ENCODE measurements at regions not wholly inside any gene's neighbourhood (a gene's known extent, or its start where the extent isn't known, plus 50 kb on each side); places are given as distances from the start of the nearest gene placed in this dataset.

DNA sequence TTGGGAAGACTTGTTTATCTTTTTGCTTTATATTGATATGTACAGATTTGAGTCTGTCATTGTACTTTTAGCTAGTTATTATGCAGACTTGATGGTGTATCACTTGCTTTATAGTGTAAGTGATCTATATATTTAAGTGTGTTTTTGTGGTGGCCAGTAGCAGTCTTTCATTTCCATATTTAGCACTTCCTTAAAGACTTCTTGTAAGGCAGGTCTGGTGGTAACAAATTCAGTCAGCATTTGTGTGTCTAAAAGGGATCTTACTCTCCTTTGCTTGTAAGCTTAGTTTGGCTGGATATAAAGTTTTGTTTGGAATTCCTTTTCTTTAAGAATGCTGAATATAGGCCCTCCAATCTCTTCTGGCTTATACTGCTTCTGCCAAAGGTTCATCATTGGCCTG is 322.5 kb upstream of the EPHA6 start:
- no peak overlapping the region for H3K4me3 ChIP-seq (ENCODE audit: low read depth, low read length)
- POLR2A ChIA-PET, result interaction anchor here (0.6 kb wide), 1 partner anchor 1589 kb away, joined by 3 read pairs; no protein-coding TSS in a partner anchor
- TF ChIP-seq, protein P1, sequence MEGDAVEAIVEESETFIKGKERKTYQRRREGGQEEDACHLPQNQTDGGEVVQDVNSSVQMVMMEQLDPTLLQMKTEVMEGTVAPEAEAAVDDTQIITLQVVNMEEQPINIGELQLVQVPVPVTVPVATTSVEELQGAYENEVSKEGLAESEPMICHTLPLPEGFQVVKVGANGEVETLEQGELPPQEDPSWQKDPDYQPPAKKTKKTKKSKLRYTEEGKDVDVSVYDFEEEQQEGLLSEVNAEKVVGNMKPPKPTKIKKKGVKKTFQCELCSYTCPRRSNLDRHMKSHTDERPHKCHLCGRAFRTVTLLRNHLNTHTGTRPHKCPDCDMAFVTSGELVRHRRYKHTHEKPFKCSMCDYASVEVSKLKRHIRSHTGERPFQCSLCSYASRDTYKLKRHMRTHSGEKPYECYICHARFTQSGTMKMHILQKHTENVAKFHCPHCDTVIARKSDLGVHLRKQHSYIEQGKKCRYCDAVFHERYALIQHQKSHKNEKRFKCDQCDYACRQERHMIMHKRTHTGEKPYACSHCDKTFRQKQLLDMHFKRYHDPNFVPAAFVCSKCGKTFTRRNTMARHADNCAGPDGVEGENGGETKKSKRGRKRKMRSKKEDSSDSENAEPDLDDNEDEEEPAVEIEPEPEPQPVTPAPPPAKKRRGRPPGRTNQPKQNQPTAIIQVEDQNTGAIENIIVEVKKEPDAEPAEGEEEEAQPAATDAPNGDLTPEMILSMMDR (IDR thresholded peaks at IDR 0.05; ENCODE audit: insufficient read depth, low read length, missing control alignments), result no peak
- DNase-seq (ENCODE audit: low read depth, low spot score), result no peak
- CTCF ChIA-PET, result no interaction called here

DNA sequence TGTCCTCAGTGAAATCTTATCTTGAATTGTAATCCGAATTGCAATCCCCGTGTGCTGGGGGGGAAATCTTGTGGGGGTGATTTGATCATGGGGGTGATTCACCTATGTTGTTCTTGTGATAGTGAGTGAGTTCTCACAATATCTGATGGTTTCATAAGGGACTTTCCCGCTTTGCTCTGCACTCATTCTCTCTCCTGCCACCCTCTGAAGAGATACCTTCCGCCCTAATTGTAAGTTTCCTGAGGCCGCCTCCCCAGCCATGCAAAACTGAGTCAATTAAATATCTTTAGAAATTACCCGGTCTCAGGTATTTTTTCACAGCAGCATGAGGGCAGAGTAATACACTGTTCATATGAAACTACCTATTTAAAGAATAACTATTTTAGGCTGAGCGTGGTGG is 304.1 kb upstream of the EPHA6 start:
- no peak overlapping the region for H3K4me3 ChIP-seq (ENCODE audit: low read depth, low read length)
- DNase-seq (ENCODE audit: low read depth, low spot score), result no peak
- POLR2A ChIA-PET, result no interaction called here
- TF ChIP-seq, protein P1 (IDR thresholded peaks at IDR 0.05; ENCODE audit: insufficient read depth, low read length, missing control alignments), result no peak
- CTCF ChIA-PET, result no interaction called here

DNA sequence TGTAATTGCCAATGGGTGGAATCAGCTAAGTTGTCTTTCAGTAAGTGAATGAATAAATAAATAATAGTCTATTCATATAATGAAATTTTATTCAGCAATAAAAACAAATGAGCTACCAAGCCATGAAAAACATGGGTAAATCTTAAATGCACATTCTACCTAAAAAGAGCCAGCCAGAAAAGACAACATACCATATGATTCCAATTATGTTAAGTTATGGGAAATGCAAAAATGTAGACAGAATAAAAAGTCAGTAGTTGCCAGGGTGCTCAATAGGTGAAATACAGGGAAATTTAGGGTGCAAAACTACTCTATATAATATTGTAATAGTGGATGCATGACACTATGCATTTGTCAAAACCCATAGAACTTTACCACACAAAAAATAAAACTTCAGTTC is 277.2 kb upstream of the EPHA6 start:
- H3K4me3 ChIP-seq (ENCODE audit: low read depth, low read length), result no peak overlapping the region
- DNase-seq (ENCODE audit: low read depth, low spot score), result no peak
- ChIA-PET CTCF (no interaction called here), POLR2A (no interaction called here)
- TF ChIP-seq, protein P1 (IDR thresholded peaks at IDR 0.05; ENCODE audit: insufficient read depth, low read length, missing control alignments), result no peak

DNA sequence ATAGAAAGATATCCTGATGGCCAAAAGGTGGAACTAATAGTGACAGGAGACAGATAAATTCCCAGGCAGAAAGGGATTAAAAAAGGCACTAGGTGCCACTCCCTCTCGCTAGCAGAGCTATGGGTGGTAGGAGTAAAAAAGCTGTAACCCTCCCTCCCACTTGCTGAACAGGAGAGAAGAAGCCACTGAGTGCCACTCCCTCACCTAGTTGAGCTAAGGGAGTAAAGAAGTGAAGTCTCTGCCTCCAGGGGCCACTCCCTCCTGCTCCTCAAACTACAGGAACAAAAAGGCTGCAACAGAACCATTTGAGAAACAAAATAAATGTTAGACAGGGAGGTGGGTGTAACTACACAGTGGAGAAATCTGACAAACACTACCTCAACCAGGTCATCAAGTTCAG is 276.2 kb upstream of the EPHA6 start:
- ChIA-PET POLR2A (no interaction called here), CTCF (no interaction called here)
- TF ChIP-seq, protein P1 (IDR thresholded peaks at IDR 0.05; ENCODE audit: insufficient read depth, low read length, missing control alignments), result no peak
- DNase-seq (ENCODE audit: low read depth, low spot score), result no peak
- no peak overlapping the region for H3K4me3 ChIP-seq (ENCODE audit: low read depth, low read length)

DNA sequence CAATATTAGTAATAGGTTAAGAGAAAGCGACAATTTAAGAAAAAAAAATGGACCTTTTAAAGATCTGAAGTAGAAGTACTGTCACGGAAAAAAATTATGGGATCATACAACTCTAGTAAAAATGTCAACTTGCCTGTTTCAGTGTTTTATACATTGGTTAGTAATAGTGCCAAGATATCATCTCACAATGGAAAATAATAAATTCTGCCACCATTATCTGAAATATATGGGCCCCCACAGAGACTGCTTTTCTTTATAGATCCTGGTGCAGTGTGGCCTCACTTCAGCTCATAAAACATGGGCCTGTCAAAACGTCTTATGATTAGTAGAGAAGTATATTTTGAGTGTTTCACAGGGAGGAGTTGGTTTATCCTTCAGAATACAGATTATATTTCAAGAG is 266.3 kb upstream of the EPHA6 start:
- TF ChIP-seq, protein P1 (IDR thresholded peaks at IDR 0.05; ENCODE audit: insufficient read depth, low read length, missing control alignments), result no peak
- POLR2A ChIA-PET, result no interaction called here
- no peak for DNase-seq (ENCODE audit: low read depth, low spot score)
- CTCF ChIA-PET, result no interaction called here
- H3K4me3 ChIP-seq (ENCODE audit: low read depth, low read length), result no peak overlapping the region

DNA sequence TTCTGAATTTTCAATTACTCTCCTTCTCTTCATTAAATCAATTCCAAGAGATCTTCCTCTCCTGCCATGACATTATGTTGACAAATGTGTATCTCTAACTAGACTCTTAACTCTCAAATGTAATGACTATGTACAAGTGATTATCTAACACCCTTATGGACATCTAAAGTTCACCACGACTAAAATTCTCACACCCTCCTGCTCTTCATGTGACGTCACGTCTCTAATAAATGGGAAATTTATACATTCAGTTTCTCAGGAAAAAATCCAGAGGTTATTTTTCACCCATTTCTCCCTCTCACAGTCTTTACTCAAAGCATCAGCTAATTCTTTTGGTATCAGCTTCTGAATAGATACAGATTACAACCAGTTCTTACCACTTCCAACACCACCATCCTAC is 237.5 kb upstream of the EPHA6 start:
- no peak for DNase-seq (ENCODE audit: low read depth, low spot score)
- ChIA-PET CTCF (no interaction called here), POLR2A (no interaction called here)
- H3K4me3 ChIP-seq (ENCODE audit: low read depth, low read length), result no peak overlapping the region
- TF ChIP-seq, protein P1 (IDR thresholded peaks at IDR 0.05; ENCODE audit: insufficient read depth, low read length, missing control alignments), result no peak
